ENCODE measurements at regions not wholly inside any gene's neighbourhood (a gene's known extent, or its start where the extent isn't known, plus 50 kb on each side); places are given as distances from the start of the nearest gene placed in this dataset.

DNA sequence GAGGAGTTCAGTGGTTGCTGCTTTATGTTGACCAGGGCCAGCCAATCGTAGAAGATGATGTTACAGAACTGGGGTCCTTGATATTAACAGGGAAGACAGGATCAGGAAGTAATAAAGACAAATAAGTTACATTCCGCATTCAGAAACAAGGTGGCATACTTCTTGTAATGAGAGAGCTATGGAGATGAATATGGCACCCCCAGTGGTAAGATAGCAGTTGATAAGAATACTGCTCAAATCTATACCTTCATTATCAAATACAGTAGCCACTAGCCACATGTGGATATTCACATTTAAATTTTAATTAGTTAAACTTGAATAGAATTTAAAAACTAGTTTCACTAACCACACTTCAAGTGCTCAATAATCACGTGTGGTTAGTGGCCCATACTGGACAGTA is 290.4 kb upstream of the RBMS1 start:
- Mint-ChIP-seq H3K4me1 (no peaks in the 10 kb centered on the region), H3K27ac (no peak overlapping the region), H3K9me3 (peaks cover 29% of the 10 kb centered on the region), H3K4me3 (no peak overlapping the region), H3K27me3 (ENCODE audit: low read depth) (no peaks in the 10 kb centered on the region), H3K36me3 (0 out of 2 replicates have a peak, but pooled peaks cover under 1% of the 10 kb centered on the region)
- no peak for ATAC-seq
- CTCF ChIA-PET: no interaction called here
- POLR2A ChIA-PET: no interaction called here
- TF ChIP-seq, protein P1, sequence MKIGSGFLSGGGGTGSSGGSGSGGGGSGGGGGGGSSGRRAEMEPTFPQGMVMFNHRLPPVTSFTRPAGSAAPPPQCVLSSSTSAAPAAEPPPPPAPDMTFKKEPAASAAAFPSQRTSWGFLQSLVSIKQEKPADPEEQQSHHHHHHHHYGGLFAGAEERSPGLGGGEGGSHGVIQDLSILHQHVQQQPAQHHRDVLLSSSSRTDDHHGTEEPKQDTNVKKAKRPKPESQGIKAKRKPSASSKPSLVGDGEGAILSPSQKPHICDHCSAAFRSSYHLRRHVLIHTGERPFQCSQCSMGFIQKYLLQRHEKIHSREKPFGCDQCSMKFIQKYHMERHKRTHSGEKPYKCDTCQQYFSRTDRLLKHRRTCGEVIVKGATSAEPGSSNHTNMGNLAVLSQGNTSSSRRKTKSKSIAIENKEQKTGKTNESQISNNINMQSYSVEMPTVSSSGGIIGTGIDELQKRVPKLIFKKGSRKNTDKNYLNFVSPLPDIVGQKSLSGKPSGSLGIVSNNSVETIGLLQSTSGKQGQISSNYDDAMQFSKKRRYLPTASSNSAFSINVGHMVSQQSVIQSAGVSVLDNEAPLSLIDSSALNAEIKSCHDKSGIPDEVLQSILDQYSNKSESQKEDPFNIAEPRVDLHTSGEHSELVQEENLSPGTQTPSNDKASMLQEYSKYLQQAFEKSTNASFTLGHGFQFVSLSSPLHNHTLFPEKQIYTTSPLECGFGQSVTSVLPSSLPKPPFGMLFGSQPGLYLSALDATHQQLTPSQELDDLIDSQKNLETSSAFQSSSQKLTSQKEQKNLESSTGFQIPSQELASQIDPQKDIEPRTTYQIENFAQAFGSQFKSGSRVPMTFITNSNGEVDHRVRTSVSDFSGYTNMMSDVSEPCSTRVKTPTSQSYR (CRISPR knock-in tag; IDR thresholded peaks at IDR 0.05): no peak
- TF ChIP-seq, protein P2, sequence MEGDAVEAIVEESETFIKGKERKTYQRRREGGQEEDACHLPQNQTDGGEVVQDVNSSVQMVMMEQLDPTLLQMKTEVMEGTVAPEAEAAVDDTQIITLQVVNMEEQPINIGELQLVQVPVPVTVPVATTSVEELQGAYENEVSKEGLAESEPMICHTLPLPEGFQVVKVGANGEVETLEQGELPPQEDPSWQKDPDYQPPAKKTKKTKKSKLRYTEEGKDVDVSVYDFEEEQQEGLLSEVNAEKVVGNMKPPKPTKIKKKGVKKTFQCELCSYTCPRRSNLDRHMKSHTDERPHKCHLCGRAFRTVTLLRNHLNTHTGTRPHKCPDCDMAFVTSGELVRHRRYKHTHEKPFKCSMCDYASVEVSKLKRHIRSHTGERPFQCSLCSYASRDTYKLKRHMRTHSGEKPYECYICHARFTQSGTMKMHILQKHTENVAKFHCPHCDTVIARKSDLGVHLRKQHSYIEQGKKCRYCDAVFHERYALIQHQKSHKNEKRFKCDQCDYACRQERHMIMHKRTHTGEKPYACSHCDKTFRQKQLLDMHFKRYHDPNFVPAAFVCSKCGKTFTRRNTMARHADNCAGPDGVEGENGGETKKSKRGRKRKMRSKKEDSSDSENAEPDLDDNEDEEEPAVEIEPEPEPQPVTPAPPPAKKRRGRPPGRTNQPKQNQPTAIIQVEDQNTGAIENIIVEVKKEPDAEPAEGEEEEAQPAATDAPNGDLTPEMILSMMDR (IDR thresholded peaks at IDR 0.05): no peak
- TF ChIP-seq CREB1 (CRISPR knock-in tag; IDR thresholded peaks at IDR 0.05) (no peak), ZNF317 (CRISPR knock-in tag; IDR thresholded peaks at IDR 0.05; ENCODE audit: borderline replicate concordance, low read depth) (no peak)
- TF ChIP-seq, protein P3, sequence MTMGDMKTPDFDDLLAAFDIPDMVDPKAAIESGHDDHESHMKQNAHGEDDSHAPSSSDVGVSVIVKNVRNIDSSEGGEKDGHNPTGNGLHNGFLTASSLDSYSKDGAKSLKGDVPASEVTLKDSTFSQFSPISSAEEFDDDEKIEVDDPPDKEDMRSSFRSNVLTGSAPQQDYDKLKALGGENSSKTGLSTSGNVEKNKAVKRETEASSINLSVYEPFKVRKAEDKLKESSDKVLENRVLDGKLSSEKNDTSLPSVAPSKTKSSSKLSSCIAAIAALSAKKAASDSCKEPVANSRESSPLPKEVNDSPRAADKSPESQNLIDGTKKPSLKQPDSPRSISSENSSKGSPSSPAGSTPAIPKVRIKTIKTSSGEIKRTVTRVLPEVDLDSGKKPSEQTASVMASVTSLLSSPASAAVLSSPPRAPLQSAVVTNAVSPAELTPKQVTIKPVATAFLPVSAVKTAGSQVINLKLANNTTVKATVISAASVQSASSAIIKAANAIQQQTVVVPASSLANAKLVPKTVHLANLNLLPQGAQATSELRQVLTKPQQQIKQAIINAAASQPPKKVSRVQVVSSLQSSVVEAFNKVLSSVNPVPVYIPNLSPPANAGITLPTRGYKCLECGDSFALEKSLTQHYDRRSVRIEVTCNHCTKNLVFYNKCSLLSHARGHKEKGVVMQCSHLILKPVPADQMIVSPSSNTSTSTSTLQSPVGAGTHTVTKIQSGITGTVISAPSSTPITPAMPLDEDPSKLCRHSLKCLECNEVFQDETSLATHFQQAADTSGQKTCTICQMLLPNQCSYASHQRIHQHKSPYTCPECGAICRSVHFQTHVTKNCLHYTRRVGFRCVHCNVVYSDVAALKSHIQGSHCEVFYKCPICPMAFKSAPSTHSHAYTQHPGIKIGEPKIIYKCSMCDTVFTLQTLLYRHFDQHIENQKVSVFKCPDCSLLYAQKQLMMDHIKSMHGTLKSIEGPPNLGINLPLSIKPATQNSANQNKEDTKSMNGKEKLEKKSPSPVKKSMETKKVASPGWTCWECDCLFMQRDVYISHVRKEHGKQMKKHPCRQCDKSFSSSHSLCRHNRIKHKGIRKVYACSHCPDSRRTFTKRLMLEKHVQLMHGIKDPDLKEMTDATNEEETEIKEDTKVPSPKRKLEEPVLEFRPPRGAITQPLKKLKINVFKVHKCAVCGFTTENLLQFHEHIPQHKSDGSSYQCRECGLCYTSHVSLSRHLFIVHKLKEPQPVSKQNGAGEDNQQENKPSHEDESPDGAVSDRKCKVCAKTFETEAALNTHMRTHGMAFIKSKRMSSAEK (CRISPR knock-in tag; IDR thresholded peaks at IDR 0.05; ENCODE audit: borderline replicate concordance): no peak
- TF ChIP-seq, protein P4, sequence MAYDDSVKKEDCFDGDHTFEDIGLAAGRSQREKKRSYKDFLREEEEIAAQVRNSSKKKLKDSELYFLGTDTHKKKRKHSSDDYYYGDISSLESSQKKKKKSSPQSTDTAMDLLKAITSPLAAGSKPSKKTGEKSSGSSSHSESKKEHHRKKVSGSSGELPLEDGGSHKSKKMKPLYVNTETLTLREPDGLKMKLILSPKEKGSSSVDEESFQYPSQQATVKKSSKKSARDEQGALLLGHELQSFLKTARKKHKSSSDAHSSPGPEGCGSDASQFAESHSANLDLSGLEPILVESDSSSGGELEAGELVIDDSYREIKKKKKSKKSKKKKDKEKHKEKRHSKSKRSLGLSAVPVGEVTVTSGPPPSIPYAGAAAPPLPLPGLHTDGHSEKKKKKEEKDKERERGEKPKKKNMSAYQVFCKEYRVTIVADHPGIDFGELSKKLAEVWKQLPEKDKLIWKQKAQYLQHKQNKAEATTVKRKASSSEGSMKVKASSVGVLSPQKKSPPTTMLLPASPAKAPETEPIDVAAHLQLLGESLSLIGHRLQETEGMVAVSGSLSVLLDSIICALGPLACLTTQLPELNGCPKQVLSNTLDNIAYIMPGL (CRISPR knock-in tag; IDR thresholded peaks at IDR 0.05): no peak
- TF ChIP-seq, protein P5, sequence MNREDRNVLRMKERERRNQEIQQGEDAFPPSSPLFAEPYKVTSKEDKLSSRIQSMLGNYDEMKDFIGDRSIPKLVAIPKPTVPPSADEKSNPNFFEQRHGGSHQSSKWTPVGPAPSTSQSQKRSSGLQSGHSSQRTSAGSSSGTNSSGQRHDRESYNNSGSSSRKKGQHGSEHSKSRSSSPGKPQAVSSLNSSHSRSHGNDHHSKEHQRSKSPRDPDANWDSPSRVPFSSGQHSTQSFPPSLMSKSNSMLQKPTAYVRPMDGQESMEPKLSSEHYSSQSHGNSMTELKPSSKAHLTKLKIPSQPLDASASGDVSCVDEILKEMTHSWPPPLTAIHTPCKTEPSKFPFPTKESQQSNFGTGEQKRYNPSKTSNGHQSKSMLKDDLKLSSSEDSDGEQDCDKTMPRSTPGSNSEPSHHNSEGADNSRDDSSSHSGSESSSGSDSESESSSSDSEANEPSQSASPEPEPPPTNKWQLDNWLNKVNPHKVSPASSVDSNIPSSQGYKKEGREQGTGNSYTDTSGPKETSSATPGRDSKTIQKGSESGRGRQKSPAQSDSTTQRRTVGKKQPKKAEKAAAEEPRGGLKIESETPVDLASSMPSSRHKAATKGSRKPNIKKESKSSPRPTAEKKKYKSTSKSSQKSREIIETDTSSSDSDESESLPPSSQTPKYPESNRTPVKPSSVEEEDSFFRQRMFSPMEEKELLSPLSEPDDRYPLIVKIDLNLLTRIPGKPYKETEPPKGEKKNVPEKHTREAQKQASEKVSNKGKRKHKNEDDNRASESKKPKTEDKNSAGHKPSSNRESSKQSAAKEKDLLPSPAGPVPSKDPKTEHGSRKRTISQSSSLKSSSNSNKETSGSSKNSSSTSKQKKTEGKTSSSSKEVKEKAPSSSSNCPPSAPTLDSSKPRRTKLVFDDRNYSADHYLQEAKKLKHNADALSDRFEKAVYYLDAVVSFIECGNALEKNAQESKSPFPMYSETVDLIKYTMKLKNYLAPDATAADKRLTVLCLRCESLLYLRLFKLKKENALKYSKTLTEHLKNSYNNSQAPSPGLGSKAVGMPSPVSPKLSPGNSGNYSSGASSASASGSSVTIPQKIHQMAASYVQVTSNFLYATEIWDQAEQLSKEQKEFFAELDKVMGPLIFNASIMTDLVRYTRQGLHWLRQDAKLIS (CRISPR knock-in tag; IDR thresholded peaks at IDR 0.05; ENCODE audit: borderline replicate concordance): no peak
- no peak for DNase-seq (ENCODE audit: low spot score)

DNA sequence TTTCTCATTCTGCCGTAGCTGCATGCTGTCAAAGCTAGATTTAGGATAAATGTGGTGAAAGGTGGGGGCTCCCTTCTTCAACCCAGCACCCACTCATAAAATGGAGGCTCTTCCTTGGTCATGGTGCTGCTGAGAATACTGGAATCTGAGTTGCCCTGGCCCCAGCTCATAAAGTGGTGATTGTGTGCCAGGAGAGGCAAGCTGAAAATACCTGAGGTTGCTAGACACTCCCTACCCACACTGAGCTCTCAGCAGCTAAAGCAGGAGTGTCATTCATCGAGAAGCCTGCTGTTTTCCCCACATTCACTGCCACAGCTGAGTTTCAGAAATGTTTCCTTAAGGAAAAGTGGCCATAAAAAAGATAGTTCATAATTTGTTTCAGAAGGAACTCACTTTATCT is 297.1 kb upstream of the RBMS1 start:
- Mint-ChIP-seq H3K36me3 (peaks cover 1% of the 10 kb centered on the region), H3K4me1 (no peaks in the 10 kb centered on the region), H3K4me3 (no peak overlapping the region), H3K27ac (no peak overlapping the region), H3K27me3 (ENCODE audit: low read depth) (no peaks in the 10 kb centered on the region), H3K9me3 (peaks cover 10% of the 10 kb centered on the region)
- TF ChIP-seq TP53 (CRISPR knock-in tag; IDR thresholded peaks at IDR 0.05) (no peak), JAZF1 (CRISPR knock-in tag; IDR thresholded peaks at IDR 0.05) (no peak), ZNF219 (CRISPR knock-in tag; IDR thresholded peaks at IDR 0.05; ENCODE audit: borderline replicate concordance) (no peak), GRHL2 (CRISPR knock-in tag; IDR thresholded peaks at IDR 0.05; ENCODE audit: insufficient replicate concordance, severe bottlenecking) (no peak), NFYB (CRISPR knock-in tag; conservative IDR thresholded peaks at IDR 0.05; ENCODE audit: low read depth) (no peak)
- TF ChIP-seq, protein P6, sequence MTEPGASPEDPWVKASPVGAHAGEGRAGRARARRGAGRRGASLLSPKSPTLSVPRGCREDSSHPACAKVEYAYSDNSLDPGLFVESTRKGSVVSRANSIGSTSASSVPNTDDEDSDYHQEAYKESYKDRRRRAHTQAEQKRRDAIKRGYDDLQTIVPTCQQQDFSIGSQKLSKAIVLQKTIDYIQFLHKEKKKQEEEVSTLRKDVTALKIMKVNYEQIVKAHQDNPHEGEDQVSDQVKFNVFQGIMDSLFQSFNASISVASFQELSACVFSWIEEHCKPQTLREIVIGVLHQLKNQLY (CRISPR knock-in tag; IDR thresholded peaks at IDR 0.05): no peak
- TF ChIP-seq, protein P7, sequence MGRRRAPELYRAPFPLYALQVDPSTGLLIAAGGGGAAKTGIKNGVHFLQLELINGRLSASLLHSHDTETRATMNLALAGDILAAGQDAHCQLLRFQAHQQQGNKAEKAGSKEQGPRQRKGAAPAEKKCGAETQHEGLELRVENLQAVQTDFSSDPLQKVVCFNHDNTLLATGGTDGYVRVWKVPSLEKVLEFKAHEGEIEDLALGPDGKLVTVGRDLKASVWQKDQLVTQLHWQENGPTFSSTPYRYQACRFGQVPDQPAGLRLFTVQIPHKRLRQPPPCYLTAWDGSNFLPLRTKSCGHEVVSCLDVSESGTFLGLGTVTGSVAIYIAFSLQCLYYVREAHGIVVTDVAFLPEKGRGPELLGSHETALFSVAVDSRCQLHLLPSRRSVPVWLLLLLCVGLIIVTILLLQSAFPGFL (CRISPR knock-in tag; IDR thresholded peaks at IDR 0.05; ENCODE audit: borderline replicate concordance): no peak
- TF ChIP-seq, protein P8, sequence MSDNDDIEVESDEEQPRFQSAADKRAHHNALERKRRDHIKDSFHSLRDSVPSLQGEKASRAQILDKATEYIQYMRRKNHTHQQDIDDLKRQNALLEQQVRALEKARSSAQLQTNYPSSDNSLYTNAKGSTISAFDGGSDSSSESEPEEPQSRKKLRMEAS (CRISPR knock-in tag; IDR thresholded peaks at IDR 0.05): no peak
- TF ChIP-seq, protein P9, sequence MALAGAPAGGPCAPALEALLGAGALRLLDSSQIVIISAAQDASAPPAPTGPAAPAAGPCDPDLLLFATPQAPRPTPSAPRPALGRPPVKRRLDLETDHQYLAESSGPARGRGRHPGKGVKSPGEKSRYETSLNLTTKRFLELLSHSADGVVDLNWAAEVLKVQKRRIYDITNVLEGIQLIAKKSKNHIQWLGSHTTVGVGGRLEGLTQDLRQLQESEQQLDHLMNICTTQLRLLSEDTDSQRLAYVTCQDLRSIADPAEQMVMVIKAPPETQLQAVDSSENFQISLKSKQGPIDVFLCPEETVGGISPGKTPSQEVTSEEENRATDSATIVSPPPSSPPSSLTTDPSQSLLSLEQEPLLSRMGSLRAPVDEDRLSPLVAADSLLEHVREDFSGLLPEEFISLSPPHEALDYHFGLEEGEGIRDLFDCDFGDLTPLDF (CRISPR knock-in tag; IDR thresholded peaks at IDR 0.05): no peak
- ATAC-seq: no peak
- ChIA-PET POLR2A (interaction anchor here (0.5 kb wide), 1 partner anchor 80 kb away, joined by 4 read pairs; no protein-coding TSS in a partner anchor), CTCF (interaction anchor here (0.9 kb wide), 1 partner anchor 179 kb away, joined by 4 read pairs; no protein-coding TSS in a partner anchor)
- DNase-seq (ENCODE audit: low spot score): no peak
